ENCODE measurements at regions not wholly inside any gene's neighbourhood (a gene's known extent, or its start where the extent isn't known, plus 50 kb on each side); places are given as distances from the start of the nearest gene placed in this dataset.

- H3K4me3 ChIP-seq (ENCODE audit: low read depth, low read length): no peak overlapping the region
- DNase-seq (ENCODE audit: low read depth, low spot score): no peak
- in situ Hi-C loops (cut with HindIII; ENCODE audit: low sequenced_read_pairs): no loop called here
- no peak for TF ChIP-seq CTCF (IDR thresholded peaks at IDR 0.05; ENCODE audit: low read depth, low read length)
Measured at GRCh38 chr10:34006471-34006870, 672.0 kb upstream of the NRP1 start.

- no peak for DNase-seq (ENCODE audit: low read depth, low spot score)
- no peak overlapping the region for H3K4me3 ChIP-seq (ENCODE audit: low read depth, low read length)
- in situ Hi-C loops (cut with HindIII; ENCODE audit: low sequenced_read_pairs): no loop called here
- TF ChIP-seq CTCF (IDR thresholded peaks at IDR 0.05; ENCODE audit: low read depth, low read length): no peak
Measured at GRCh38 chr10:34003561-34003960, 669.1 kb upstream of the NRP1 start.

GRCh38 chr10:34002896-34003295, 668.4 kb upstream of the NRP1 start:
- no peak for DNase-seq (ENCODE audit: low read depth, low spot score)

GRCh38 chr10:34001831-34002230, 667.4 kb upstream of the NRP1 start:
- no peak overlapping the region for H3K4me3 ChIP-seq (ENCODE audit: low read depth, low read length)
- in situ Hi-C loops (cut with HindIII; ENCODE audit: low sequenced_read_pairs): no loop called here
- TF ChIP-seq CTCF (IDR thresholded peaks at IDR 0.05; ENCODE audit: low read depth, low read length): no peak
- DNase-seq (ENCODE audit: low read depth, low spot score): no peak

More at GRCh38 chr10:34002896-34003295, 668.4 kb upstream of the NRP1 start:
- in situ Hi-C loops (cut with HindIII; ENCODE audit: low sequenced_read_pairs): no loop called here
- TF ChIP-seq CTCF (IDR thresholded peaks at IDR 0.05; ENCODE audit: low read depth, low read length): no peak
- no peak overlapping the region for H3K4me3 ChIP-seq (ENCODE audit: low read depth, low read length)

- TF ChIP-seq CTCF (IDR thresholded peaks at IDR 0.05; ENCODE audit: low read depth, low read length): no peak
- DNase-seq (ENCODE audit: low read depth, low spot score): no peak
- no peak overlapping the region for H3K4me3 ChIP-seq (ENCODE audit: low read depth, low read length)
- in situ Hi-C loops (cut with HindIII; ENCODE audit: low sequenced_read_pairs): no loop called here
Measured at GRCh38 chr10:34001087-34001580, 666.7 kb upstream of the NRP1 start.

- in situ Hi-C loops (cut with HindIII; ENCODE audit: low sequenced_read_pairs): no loop called here
- no peak for DNase-seq (ENCODE audit: low read depth, low spot score)
- no peak overlapping the region for H3K4me3 ChIP-seq (ENCODE audit: low read depth, low read length)
- no peak for TF ChIP-seq CTCF (IDR thresholded peaks at IDR 0.05; ENCODE audit: low read depth, low read length)
Measured at GRCh38 chr10:33993917-33994316, 659.5 kb upstream of the NRP1 start.

GRCh38 chr10:33991924-33992323, 657.5 kb upstream of the NRP1 start:
- in situ Hi-C loops (cut with HindIII; ENCODE audit: low sequenced_read_pairs): no loop called here
- no peak for TF ChIP-seq CTCF (IDR thresholded peaks at IDR 0.05; ENCODE audit: low read depth, low read length)
- DNase-seq (ENCODE audit: low read depth, low spot score): no peak
- no peak overlapping the region for H3K4me3 ChIP-seq (ENCODE audit: low read depth, low read length)

Measured in astrocyte of the spinal cord (primary cell).